ENCODE measurements at regions not wholly inside any gene's neighbourhood (a gene's known extent, or its start where the extent isn't known, plus 50 kb on each side); places are given as distances from the start of the nearest gene placed in this dataset.

- TF ChIP-seq CTCF (IDR thresholded peaks at IDR 0.05) = no peak
- TF ChIP-seq TCF7L2 (IDR thresholded peaks at IDR 0.05; ENCODE audit: low read depth, low read length) = no peak
- no peak for TF ChIP-seq SIN3A (IDR thresholded peaks at IDR 0.05; ENCODE audit: borderline replicate concordance, insufficient read depth, low read depth, low read length)
- no peak for TF ChIP-seq REST (IDR thresholded peaks at IDR 0.05; ENCODE audit: insufficient read depth in 1 of 2, low read depth in 2 of 2, low read length in 1 of 2)
- no peak for TF ChIP-seq POLR2AphosphoS5 (IDR thresholded peaks at IDR 0.05; ENCODE audit: low read depth, low read length)
- no peaks in the 10 kb centered on the region for H3K36me3 ChIP-seq (ENCODE audit: control insufficient read depth, insufficient read depth, low read length)
- H3K9me3 ChIP-seq (ENCODE audit: control insufficient read depth, insufficient read depth, low read depth, low read length) = no peaks in the 10 kb centered on the region
- intact Hi-C loops (cut with micrococcal nuclease; ENCODE audit: unreplicated experiment) = no loop called here
- in situ Hi-C loops (cut with HindIII; ENCODE audit: low pct_unique_long_range_greater_than_20kb, low sequenced_read_pairs) = no loop called here
- H3K4me1 ChIP-seq (ENCODE audit: control insufficient read depth, insufficient read depth, low read length) = no peaks in the 10 kb centered on the region
- H3K4me3 ChIP-seq (ENCODE audit: low read depth in 2 of 2, low read length in 2 of 2) = no peak overlapping the region
- POLR2A ChIA-PET = no interaction called here
- no peaks in the 10 kb centered on the region for H3K27me3 ChIP-seq (ENCODE audit: control insufficient read depth, insufficient read depth, low read length)
- H3K27ac ChIP-seq (ENCODE audit: low read length) = no peak overlapping the region
- no TSS peak for BruUV-seq (replicated peaks)
- CTCF ChIA-PET = no interaction called here
- ATAC-seq (no peak), DNase-seq (ENCODE audit: low read depth, low spot score) (no peak)
These were observed 117.0 kb downstream of the UBE2U start for GRCh38 chr1:64320470-64320869.

GRCh38 chr1:64320922-64321614 is 117.6 kb downstream of the UBE2U start:
- H3K27ac ChIP-seq (ENCODE audit: low read length) = no peak overlapping the region
- H3K27me3 ChIP-seq (ENCODE audit: control insufficient read depth, insufficient read depth, low read length) = no peaks in the 10 kb centered on the region
- H3K36me3 ChIP-seq (ENCODE audit: control insufficient read depth, insufficient read depth, low read length) = no peaks in the 10 kb centered on the region
- DNase-seq (ENCODE audit: low read depth, low spot score) = no peak
- BruUV-seq (replicated peaks) = no TSS peak
- H3K4me3 ChIP-seq (ENCODE audit: low read depth in 2 of 2, low read length in 2 of 2) = no peak overlapping the region
- in situ Hi-C loops (cut with HindIII; ENCODE audit: low pct_unique_long_range_greater_than_20kb, low sequenced_read_pairs) = no loop called here
- POLR2A ChIA-PET = no interaction called here
- H3K9me3 ChIP-seq (ENCODE audit: control insufficient read depth, insufficient read depth, low read depth, low read length) = no peaks in the 10 kb centered on the region
- intact Hi-C loops (cut with micrococcal nuclease; ENCODE audit: unreplicated experiment) = no loop called here
- H3K4me1 ChIP-seq (ENCODE audit: control insufficient read depth, insufficient read depth, low read length) = no peaks in the 10 kb centered on the region
- CTCF ChIA-PET = no interaction called here
- TF ChIP-seq POLR2AphosphoS5 (IDR thresholded peaks at IDR 0.05; ENCODE audit: low read depth, low read length) = no peak
- TF ChIP-seq CTCF (IDR thresholded peaks at IDR 0.05) = no peak
- TF ChIP-seq REST (IDR thresholded peaks at IDR 0.05; ENCODE audit: insufficient read depth in 1 of 2, low read depth in 2 of 2, low read length in 1 of 2) = no peak
- no peak for TF ChIP-seq SIN3A (IDR thresholded peaks at IDR 0.05; ENCODE audit: borderline replicate concordance, insufficient read depth, low read depth, low read length)
- TF ChIP-seq TCF7L2 (IDR thresholded peaks at IDR 0.05; ENCODE audit: low read depth, low read length) = no peak
- ATAC-seq = no peak

Measured in Panc1 (cell line).